Gastrocnemius medialis (tissue), 4 donors: ENCODE measurements at regions not wholly inside any gene's neighbourhood (a gene's known extent, or its start where the extent isn't known, plus 50 kb on each side); places are given as distances from the start of the nearest gene placed in this dataset.

ENCODE experiments used
- POLR2A ChIP-seq, 2 donors: fragments of 450-650 bp; IDR thresholded peaks; one replicate each; pipeline ENCODE4 v1.6.1; 2017; ENCODE audit warnings: antibody characterized with exemption in 2 of 2, mild to moderate bottlenecking in 2 of 2, moderate library complexity in 2 of 2
- TF ChIP-seq, protein P1 (sequence below), 5 experiments: fragments of 450-650 bp in 3 of 5; fragments of 200-600 bp in 2 of 5; sonication (generic) in 2 of 5; IDR thresholded peaks in 4 of 5; conservative IDR thresholded peaks in 1 of 5; 1 replicate in 4 of 5; 2 replicates in 1 of 5; pipeline ENCODE4 v1.5.1; 2016 to 2019; ENCODE audit warnings: antibody characterized with exemption in 5 of 5, mild to moderate bottlenecking in 3 of 5, moderate library complexity in 3 of 5

DNA sequence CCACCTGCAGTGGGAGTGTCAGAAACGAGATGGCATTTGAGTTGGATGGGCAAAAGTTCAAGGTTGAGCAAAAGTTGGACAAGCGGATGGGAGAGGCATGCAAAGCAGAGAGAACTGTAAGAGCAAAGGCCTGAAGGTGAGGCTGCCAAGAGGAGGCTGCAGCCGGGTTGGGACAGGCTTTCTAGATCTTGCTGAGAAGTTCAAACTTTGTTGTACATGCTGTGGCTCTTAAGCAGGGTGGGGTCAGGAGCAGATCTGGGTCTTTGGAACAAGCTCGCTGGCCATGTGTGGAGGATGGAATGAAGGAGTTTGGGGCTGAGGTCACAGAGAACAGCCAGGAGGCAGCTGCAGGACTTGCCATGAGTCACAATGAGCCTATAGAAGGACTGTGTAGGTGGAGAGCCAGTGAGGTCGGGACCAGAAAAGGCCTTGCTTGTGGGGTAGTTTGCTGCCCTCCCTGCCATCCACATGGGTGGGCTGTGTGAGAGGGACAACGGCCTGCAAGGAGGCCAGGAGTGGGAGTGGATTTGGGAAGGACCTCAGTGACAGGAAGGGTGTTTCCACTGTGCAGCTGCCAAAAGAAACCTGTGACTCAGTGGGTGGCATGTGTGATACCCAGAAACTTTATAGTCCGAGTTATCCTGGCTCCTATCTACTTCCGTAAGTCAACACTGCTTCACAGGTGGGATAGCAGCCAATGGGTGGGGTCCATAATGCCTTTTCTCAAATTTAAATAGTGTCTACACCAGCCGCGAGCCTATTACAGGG is 210.4 kb downstream of the MID1IP1 start:
- TF ChIP-seq POLR2A (IDR thresholded peaks at IDR 0.05): no peak
- TF ChIP-seq, protein P1, sequence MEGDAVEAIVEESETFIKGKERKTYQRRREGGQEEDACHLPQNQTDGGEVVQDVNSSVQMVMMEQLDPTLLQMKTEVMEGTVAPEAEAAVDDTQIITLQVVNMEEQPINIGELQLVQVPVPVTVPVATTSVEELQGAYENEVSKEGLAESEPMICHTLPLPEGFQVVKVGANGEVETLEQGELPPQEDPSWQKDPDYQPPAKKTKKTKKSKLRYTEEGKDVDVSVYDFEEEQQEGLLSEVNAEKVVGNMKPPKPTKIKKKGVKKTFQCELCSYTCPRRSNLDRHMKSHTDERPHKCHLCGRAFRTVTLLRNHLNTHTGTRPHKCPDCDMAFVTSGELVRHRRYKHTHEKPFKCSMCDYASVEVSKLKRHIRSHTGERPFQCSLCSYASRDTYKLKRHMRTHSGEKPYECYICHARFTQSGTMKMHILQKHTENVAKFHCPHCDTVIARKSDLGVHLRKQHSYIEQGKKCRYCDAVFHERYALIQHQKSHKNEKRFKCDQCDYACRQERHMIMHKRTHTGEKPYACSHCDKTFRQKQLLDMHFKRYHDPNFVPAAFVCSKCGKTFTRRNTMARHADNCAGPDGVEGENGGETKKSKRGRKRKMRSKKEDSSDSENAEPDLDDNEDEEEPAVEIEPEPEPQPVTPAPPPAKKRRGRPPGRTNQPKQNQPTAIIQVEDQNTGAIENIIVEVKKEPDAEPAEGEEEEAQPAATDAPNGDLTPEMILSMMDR (IDR thresholded peaks at IDR 0.05 in 4 of 5, conservative IDR thresholded peaks at IDR 0.05 in 1 of 5): no peak
